ENCODE measurements at regions not wholly inside any gene's neighbourhood (a gene's known extent, or its start where the extent isn't known, plus 50 kb on each side); places are given as distances from the start of the nearest gene placed in this dataset.

DNA sequence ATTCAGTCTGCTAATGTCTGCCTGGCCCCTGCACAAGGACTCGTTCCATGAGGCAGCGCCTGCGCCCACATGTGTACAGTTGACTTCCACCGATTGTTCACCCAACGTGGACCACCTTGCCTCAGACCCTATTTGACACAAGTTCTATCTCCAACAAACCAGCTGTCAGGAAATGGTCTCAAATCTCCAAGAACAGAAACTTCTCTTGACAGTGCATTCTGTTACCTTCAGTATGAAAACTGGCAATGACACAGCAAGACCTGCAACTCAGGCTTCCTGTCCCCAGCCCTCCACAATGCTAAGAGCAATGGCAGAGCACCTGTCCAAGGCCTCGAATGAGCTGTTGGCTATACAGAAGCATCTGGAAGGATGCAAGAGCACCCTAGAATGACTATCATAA, 102.3 kb upstream of the CLDN14 start:
- no peak for FAIRE-seq
- Histone ChIP-seq H3K9me3 (ENCODE audit: control insufficient read depth, low read depth, low read length) (no peaks in the 10 kb centered on the region), H3K4me2 (ENCODE audit: control insufficient read depth, extremely low read depth, insufficient read depth, low read depth, low read length) (no peak overlapping the region), H3K9ac (ENCODE audit: control insufficient read depth, extremely low read depth, insufficient read depth, low read length) (no peak overlapping the region), H3K4me3 (ENCODE audit: control insufficient read depth in 2 of 3, extremely low read depth in 1 of 3, insufficient read depth in 2 of 3, low read depth in 1 of 3, low read length in 3 of 3) (no peak overlapping the region), H3K36me3 (ENCODE audit: control insufficient read depth in 2 of 2, extremely low read depth in 1 of 2, insufficient read depth in 2 of 2, low read length in 2 of 2) (no peaks in the 10 kb centered on the region), H2AFZ (ENCODE audit: control insufficient read depth, low read length) (no peak overlapping the region), H3K27me3 (ENCODE audit: control insufficient read depth, extremely low read depth, insufficient read depth, low read length) (peaks cover 9% of the 10 kb centered on the region), H3K4me1 (ENCODE audit: control insufficient read depth, extremely low read depth, insufficient read depth, low read length) (peaks cover 5% of the 10 kb centered on the region), H3K27ac (ENCODE audit: control insufficient read depth, insufficient read depth, low read length) (no peak overlapping the region), H3K9me1 (ENCODE audit: control insufficient read depth, extremely low read depth, insufficient read depth, low read length) (no peaks in the 10 kb centered on the region), H4K20me1 (ENCODE audit: control insufficient read depth, extremely low read depth, insufficient read depth, low read length) (no peaks in the 10 kb centered on the region), H3K79me2 (ENCODE audit: control insufficient read depth, insufficient read depth, low read length) (no peaks in the 10 kb centered on the region)
- dilution Hi-C loops (cut with MboI; ENCODE audit: extremely low pct_ligation_motif_present, low sequenced_read_pairs), result no loop called here
- TF ChIP-seq, protein P1, sequence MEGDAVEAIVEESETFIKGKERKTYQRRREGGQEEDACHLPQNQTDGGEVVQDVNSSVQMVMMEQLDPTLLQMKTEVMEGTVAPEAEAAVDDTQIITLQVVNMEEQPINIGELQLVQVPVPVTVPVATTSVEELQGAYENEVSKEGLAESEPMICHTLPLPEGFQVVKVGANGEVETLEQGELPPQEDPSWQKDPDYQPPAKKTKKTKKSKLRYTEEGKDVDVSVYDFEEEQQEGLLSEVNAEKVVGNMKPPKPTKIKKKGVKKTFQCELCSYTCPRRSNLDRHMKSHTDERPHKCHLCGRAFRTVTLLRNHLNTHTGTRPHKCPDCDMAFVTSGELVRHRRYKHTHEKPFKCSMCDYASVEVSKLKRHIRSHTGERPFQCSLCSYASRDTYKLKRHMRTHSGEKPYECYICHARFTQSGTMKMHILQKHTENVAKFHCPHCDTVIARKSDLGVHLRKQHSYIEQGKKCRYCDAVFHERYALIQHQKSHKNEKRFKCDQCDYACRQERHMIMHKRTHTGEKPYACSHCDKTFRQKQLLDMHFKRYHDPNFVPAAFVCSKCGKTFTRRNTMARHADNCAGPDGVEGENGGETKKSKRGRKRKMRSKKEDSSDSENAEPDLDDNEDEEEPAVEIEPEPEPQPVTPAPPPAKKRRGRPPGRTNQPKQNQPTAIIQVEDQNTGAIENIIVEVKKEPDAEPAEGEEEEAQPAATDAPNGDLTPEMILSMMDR (optimal IDR thresholded peaks at IDR 0.05 in 1 of 3, IDR thresholded peaks at IDR 0.05 in 1 of 3, conservative IDR thresholded peaks at IDR 0.05 in 1 of 3; ENCODE audit: extremely low read depth in 1 of 3, insufficient read depth in 2 of 3, low read length in 3 of 3), result no peak
- DNase-seq (ENCODE audit: low read depth, low spot score), result no peak

DNA sequence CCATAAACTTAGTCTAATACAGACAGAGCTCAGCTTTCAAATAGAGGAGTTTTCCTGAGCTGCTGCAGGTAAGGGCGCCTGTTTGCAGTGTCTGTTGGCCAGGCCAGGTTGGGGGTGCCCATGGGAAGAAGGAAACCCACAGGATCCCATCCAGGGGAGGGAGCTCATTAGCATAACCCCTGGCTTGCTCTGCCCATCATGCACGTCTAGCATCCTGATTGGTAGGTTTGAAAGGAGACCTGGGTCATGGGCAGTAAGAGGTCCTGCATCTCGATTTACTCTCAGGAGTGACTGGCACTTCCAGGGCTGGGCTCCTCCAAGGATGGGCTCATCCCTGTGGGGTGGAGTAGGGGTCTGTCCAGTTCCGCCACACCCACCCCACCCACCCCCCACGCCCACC, 103.7 kb upstream of the CLDN14 start:
- DNase-seq (ENCODE audit: low read depth, low spot score) (no peak), FAIRE-seq (no peak)
- peaks cover 9% of the 10 kb centered on the region for H3K27me3 ChIP-seq (ENCODE audit: control insufficient read depth, extremely low read depth, insufficient read depth, low read length)
- H2AFZ ChIP-seq (ENCODE audit: control insufficient read depth, low read length), result no peak overlapping the region
- H4K20me1 ChIP-seq (ENCODE audit: control insufficient read depth, extremely low read depth, insufficient read depth, low read length), result no peaks in the 10 kb centered on the region
- no peak overlapping the region for H3K27ac ChIP-seq (ENCODE audit: control insufficient read depth, insufficient read depth, low read length)
- no peak overlapping the region for H3K9ac ChIP-seq (ENCODE audit: control insufficient read depth, extremely low read depth, insufficient read depth, low read length)
- H3K9me3 ChIP-seq (ENCODE audit: control insufficient read depth, low read depth, low read length), result no peaks in the 10 kb centered on the region
- TF ChIP-seq, protein P1 (optimal IDR thresholded peaks at IDR 0.05 in 1 of 3, IDR thresholded peaks at IDR 0.05 in 1 of 3, conservative IDR thresholded peaks at IDR 0.05 in 1 of 3; ENCODE audit: extremely low read depth in 1 of 3, insufficient read depth in 2 of 3, low read length in 3 of 3), result no peak
- no peak for TF ChIP-seq EZH2 (IDR thresholded peaks at IDR 0.05; ENCODE audit: low read length)
- H3K4me3 ChIP-seq (ENCODE audit: control insufficient read depth in 2 of 3, extremely low read depth in 1 of 3, insufficient read depth in 2 of 3, low read depth in 1 of 3, low read length in 3 of 3), result no peak overlapping the region
- H3K4me2 ChIP-seq (ENCODE audit: control insufficient read depth, extremely low read depth, insufficient read depth, low read depth, low read length), result no peak overlapping the region
- dilution Hi-C loops (cut with MboI; ENCODE audit: extremely low pct_ligation_motif_present, low sequenced_read_pairs), result no loop called here
- peaks cover 11% of the 10 kb centered on the region for H3K4me1 ChIP-seq (ENCODE audit: control insufficient read depth, extremely low read depth, insufficient read depth, low read length)
- H3K79me2 ChIP-seq (ENCODE audit: control insufficient read depth, insufficient read depth, low read length), result no peaks in the 10 kb centered on the region
- H3K36me3 ChIP-seq (ENCODE audit: control insufficient read depth in 2 of 2, extremely low read depth in 1 of 2, insufficient read depth in 2 of 2, low read length in 2 of 2), result no peaks in the 10 kb centered on the region
- no peaks in the 10 kb centered on the region for H3K9me1 ChIP-seq (ENCODE audit: control insufficient read depth, extremely low read depth, insufficient read depth, low read length)

Measured in keratinocyte (primary cell).